Ammon's horn (tissue), 1 donor: ENCODE measurements at regions not wholly inside any gene's neighbourhood (a gene's known extent, or its start where the extent isn't known, plus 50 kb on each side); places are given as distances from the start of the nearest gene placed in this dataset.

ENCODE experiments used
- DNase-seq: peaks from one replicate; pipeline ENCODE4 v3.0.0-alpha.2; 2016; ENCODE audit warnings: low spot score

- DNase-seq = no peak
Measured at GRCh38 chr11:10358696-10359095, 53.8 kb downstream of the ADM start.

GRCh38 chr11:10359171-10359570 is 54.3 kb downstream of the ADM start:
- no peak for DNase-seq

- no peak for DNase-seq
Measured at GRCh38 chr11:10360835-10361234, 56.0 kb downstream of the ADM start.

- no peak for DNase-seq
Measured at GRCh38 chr11:10365045-10365444, 60.2 kb downstream of the ADM start.

GRCh38 chr11:10366568-10367331 is 61.9 kb downstream of the ADM start:
- peak; percentile 84 for DNase-seq

GRCh38 chr11:10371926-10372641 is 67.2 kb downstream of the ADM start:
- DNase-seq = no peak

- no peak for DNase-seq
Measured at GRCh38 chr11:10373340-10373739, 68.5 kb downstream of the ADM start.

- DNase-seq = no peak
Measured at GRCh38 chr11:10373929-10374328, 69.1 kb downstream of the ADM start.

- DNase-seq = no peak
Measured at GRCh38 chr11:10374386-10374785, 69.5 kb downstream of the ADM start.

- DNase-seq = no peak
Measured at GRCh38 chr11:10375280-10375971, 70.6 kb downstream of the ADM start.

- no peak for DNase-seq
Measured at GRCh38 chr11:10376061-10376460, 71.2 kb downstream of the ADM start.

GRCh38 chr11:10377183-10377582 is 72.3 kb downstream of the ADM start:
- no peak for DNase-seq

- DNase-seq = no peak
Measured at GRCh38 chr11:10378362-10378761, 73.5 kb downstream of the ADM start.

- no peak for DNase-seq
Measured at GRCh38 chr11:10379022-10379421, 74.1 kb downstream of the ADM start.

GRCh38 chr11:10379426-10379825 is 74.6 kb downstream of the ADM start:
- no peak for DNase-seq

- no peak for DNase-seq
Measured at GRCh38 chr11:10379871-10380568, 75.0 kb upstream of the AMPD3 start.

- no peak for DNase-seq
Measured at GRCh38 chr11:10380921-10381320, 74.1 kb upstream of the AMPD3 start.

GRCh38 chr11:10381736-10382135 is 73.3 kb upstream of the AMPD3 start:
- DNase-seq = no peak

GRCh38 chr11:10382518-10382917 is 72.5 kb upstream of the AMPD3 start:
- DNase-seq = no peak

- no peak for DNase-seq
Measured at GRCh38 chr11:10385696-10386095, 69.4 kb upstream of the AMPD3 start.

- DNase-seq = no peak
Measured at GRCh38 chr11:10386361-10386760, 68.7 kb upstream of the AMPD3 start.

GRCh38 chr11:10386861-10387205 is 68.2 kb upstream of the AMPD3 start:
- DNase-seq = no peak
